Ishikawa (cell line): ENCODE measurements at regions not wholly inside any gene's neighbourhood (a gene's known extent, or its start where the extent isn't known, plus 50 kb on each side); places are given as distances from the start of the nearest gene placed in this dataset.

ENCODE experiments used
- CEBPB ChIP-seq: IDR thresholded peaks from 2 replicates; pipeline ENCODE4 v1.6.1; 2012
- CREB1 ChIP-seq: IDR thresholded peaks from 2 replicates; pipeline ENCODE4 v1.6.1; 2012; ENCODE audit warnings: low read depth
- EGR1 ChIP-seq: IDR thresholded peaks from 2 replicates; pipeline ENCODE4 v1.6.1; 2012
- EP300 ChIP-seq: IDR thresholded peaks from 2 replicates; pipeline ENCODE4 v1.6.1; 2012; ENCODE audit warnings: borderline replicate concordance
- FOXM1 ChIP-seq: IDR thresholded peaks from 2 replicates; pipeline ENCODE4 v1.6.1; 2012; ENCODE audit warnings: low read depth, borderline replicate concordance
- NFIC ChIP-seq: IDR thresholded peaks from 2 replicates; pipeline ENCODE4 v1.6.1; 2012
- RAD21 ChIP-seq: IDR thresholded peaks from 2 replicates; pipeline ENCODE4 v1.6.1; 2012; ENCODE audit warnings: low read depth
- TAF1 ChIP-seq: IDR thresholded peaks from 2 replicates; pipeline ENCODE4 v1.6.1; 2012; ENCODE audit warnings: low read depth, mild to moderate bottlenecking
- TCF12 ChIP-seq: IDR thresholded peaks from 2 replicates; pipeline ENCODE4 v1.6.1; 2012; ENCODE audit warnings: low read depth
- TEAD4 ChIP-seq: IDR thresholded peaks from 2 replicates; pipeline ENCODE4 v1.6.1; 2012
- YY1 ChIP-seq: IDR thresholded peaks from 2 replicates; pipeline ENCODE4 v1.6.1; 2012; ENCODE audit warnings: low read depth
- ZBTB7A ChIP-seq: IDR thresholded peaks from 2 replicates; pipeline ENCODE4 v1.6.1; 2012; ENCODE audit warnings: low read depth
- TF ChIP-seq, protein P1 (sequence below): IDR thresholded peaks from 2 replicates; pipeline ENCODE4 v1.6.1; 2012
- TF ChIP-seq, protein P2 (sequence below): IDR thresholded peaks from 2 replicates; pipeline ENCODE4 v1.6.1; 2012; ENCODE audit warnings: low read depth, mild to moderate bottlenecking
- TF ChIP-seq, protein P3 (sequence below): IDR thresholded peaks from 2 replicates; pipeline ENCODE4 v1.6.1; 2012

DNA sequence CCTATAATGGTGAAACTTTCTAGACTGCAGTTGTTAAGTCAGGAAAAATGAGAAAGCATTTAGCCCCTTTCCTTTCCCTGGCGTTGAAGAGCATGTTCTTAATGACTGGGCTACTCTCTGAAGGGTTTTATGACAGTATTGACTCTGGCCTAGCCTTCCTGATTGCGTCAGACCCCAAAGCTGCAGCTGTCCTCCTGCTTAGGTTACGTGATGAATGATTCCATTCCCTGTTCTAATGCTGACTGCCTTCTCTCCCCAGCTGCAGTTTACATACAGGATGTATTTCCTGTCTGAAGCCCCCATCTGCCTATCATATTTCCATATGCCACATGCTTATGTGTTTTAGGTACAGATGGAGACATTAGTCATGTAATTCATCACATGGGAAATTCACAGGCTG is 105.8 kb upstream of the EGFL6 start:
- TF ChIP-seq TEAD4 (no peak), NFIC (no peak), FOXM1 (no peak), EP300 (no peak), ZBTB7A (no peak), TCF12 (no peak)

DNA sequence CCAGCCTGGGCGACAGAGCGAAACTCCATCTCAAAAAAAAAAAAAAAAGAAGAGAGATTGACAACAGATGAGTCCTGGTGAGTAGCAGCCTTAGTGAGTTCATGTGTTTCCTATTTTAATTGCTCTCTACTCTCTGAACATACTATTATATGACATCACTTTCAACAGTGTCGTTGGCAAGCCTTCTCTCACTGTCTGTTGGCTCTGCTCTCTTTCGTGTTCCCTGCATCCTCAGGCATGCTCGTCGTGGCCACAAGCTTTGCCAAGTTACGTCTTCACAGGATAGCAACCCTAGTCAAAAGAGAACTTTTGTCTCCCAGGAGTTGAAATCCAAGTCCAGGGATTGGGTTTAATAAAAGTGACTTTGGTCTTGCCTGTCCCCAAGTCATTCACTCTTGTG is 117.1 kb upstream of the EGFL6 start:
- no peak for TF ChIP-seq NFIC
- TF ChIP-seq, protein P1, sequence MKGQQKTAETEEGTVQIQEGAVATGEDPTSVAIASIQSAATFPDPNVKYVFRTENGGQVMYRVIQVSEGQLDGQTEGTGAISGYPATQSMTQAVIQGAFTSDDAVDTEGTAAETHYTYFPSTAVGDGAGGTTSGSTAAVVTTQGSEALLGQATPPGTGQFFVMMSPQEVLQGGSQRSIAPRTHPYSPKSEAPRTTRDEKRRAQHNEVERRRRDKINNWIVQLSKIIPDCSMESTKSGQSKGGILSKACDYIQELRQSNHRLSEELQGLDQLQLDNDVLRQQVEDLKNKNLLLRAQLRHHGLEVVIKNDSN, result no peak
- TF ChIP-seq TAF1, result no peak
- TF ChIP-seq, protein P2, sequence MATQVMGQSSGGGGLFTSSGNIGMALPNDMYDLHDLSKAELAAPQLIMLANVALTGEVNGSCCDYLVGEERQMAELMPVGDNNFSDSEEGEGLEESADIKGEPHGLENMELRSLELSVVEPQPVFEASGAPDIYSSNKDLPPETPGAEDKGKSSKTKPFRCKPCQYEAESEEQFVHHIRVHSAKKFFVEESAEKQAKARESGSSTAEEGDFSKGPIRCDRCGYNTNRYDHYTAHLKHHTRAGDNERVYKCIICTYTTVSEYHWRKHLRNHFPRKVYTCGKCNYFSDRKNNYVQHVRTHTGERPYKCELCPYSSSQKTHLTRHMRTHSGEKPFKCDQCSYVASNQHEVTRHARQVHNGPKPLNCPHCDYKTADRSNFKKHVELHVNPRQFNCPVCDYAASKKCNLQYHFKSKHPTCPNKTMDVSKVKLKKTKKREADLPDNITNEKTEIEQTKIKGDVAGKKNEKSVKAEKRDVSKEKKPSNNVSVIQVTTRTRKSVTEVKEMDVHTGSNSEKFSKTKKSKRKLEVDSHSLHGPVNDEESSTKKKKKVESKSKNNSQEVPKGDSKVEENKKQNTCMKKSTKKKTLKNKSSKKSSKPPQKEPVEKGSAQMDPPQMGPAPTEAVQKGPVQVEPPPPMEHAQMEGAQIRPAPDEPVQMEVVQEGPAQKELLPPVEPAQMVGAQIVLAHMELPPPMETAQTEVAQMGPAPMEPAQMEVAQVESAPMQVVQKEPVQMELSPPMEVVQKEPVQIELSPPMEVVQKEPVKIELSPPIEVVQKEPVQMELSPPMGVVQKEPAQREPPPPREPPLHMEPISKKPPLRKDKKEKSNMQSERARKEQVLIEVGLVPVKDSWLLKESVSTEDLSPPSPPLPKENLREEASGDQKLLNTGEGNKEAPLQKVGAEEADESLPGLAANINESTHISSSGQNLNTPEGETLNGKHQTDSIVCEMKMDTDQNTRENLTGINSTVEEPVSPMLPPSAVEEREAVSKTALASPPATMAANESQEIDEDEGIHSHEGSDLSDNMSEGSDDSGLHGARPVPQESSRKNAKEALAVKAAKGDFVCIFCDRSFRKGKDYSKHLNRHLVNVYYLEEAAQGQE, result no peak
- TF ChIP-seq YY1, result no peak
- TF ChIP-seq, protein P3, sequence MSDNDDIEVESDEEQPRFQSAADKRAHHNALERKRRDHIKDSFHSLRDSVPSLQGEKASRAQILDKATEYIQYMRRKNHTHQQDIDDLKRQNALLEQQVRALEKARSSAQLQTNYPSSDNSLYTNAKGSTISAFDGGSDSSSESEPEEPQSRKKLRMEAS, result no peak
- no peak for TF ChIP-seq ZBTB7A

DNA sequence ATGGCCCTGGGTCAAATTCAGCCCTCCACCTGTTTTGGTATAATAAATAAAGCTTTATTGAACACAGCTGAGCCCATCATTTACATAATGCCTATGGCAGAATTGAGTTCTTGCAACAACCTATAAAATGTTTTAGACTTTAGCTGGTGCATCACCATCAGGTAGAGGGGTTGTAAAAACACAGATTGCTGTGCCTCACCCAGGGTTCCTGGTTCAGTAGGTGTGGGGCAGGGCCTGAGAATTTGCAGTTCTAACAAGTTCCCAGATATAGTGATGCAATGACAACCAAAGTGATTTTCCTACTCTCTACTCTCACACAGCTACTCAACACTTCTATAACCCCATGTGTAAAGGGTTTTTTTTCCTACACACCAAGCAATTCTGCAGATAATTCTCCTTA is 120.0 kb upstream of the EGFL6 start:
- TF ChIP-seq RAD21 (no peak), FOXM1 (no peak)

DNA sequence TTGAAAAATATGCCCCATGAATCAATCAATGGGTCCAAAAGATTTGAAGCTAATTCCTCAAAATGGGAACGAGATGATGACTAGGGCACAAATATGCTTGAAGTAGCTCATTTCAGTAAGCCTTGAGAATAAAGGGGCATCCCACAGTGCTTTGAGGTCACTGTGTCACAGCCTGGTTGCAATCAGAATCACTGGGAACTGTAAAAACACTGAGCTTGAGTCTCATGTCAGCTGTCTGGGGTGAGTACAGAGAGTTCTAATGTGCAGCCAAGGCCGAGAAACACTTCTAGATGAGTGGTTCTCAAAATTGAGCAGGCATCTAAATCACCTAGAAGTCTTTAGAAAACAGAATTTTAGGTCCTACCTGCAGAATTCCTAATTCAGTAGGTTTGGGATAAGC is 120.5 kb upstream of the EGFL6 start:
- TF ChIP-seq, protein P2, result no peak
- TF ChIP-seq ZBTB7A (no peak), TCF12 (no peak), CEBPB (no peak), TEAD4 (no peak), CREB1 (no peak), NFIC (no peak), TAF1 (no peak), FOXM1 (no peak), YY1 (no peak), RAD21 (no peak), EGR1 (no peak), EP300 (no peak)
- TF ChIP-seq, protein P1, result no peak
- TF ChIP-seq, protein P3, result no peak

DNA sequence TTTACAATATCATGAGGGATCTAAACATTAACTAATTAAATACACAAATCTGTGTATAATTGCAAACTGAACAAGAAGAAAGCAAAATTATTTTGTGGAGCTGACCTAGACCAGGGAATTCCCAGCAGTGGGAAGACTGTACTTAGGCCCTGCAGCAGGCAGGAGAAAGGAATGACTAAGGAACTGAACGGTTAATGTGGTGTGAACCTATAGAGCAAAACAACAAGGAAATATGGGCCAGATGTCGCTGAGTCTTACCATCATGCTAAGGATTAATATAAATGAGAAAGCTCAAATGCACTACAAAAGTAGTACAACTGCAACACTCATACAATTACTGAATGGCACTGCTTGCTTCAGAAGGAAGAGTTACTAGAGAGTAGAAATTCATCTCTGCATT is 120.3 kb upstream of the ATXN3L start:
- TF ChIP-seq EP300, result no peak

DNA sequence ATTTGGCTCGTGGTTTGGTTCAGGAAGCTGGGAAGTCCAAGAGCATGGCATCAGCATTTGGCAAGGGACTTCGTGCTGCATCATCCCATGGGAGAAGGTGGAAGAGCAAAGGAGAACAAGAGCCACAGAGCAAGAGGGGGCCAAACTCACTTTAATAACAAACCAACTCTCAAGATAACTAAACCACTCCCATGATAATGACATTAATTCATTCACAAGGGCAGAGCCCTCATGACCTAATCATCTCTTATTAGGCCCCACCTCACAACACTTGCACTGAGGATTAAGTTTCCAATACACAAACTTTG is 113.4 kb upstream of the ATXN3L start:
- TF ChIP-seq CREB1 (no peak), FOXM1 (no peak), TCF12 (no peak), EP300 (no peak), RAD21 (no peak), TEAD4 (no peak), NFIC (no peak), EGR1 (no peak), CEBPB (no peak), YY1 (no peak)
- TF ChIP-seq, protein P3, result no peak
